CD8-positive, alpha-beta memory T cell (primary cell): ENCODE measurements at regions not wholly inside any gene's neighbourhood (a gene's known extent, or its start where the extent isn't known, plus 50 kb on each side); places are given as distances from the start of the nearest gene placed in this dataset.

Experiments used
- CTCF ChIA-PET: fragments of 350-600 bp; sonication (Branson Sonifier 250); formaldehyde crosslinking; loops from one replicate; lab custom pipeline; 2021; ENCODE audit warnings: antibody characterized with exemption; lab: Charles Lee
- POLR2A ChIA-PET: fragments of 350-600 bp; sonication (Branson Sonifier 250); formaldehyde crosslinking; loops from one replicate; lab custom pipeline; 2021; ENCODE audit warnings: antibody characterized with exemption; lab: Charles Lee
- DNase-seq, 5 donors: peaks; one replicate each; pipeline versions ENCODE4 v3.0.0 to v3.0.0-alpha.2; 2020 to 2022; ENCODE audit warnings: mixed read lengths in 1 of 5
- H3K27ac ChIP-seq: one replicate; pipeline ENCODE4 v1.7.0; 2013; ENCODE audit warnings: low read depth, mild to moderate bottlenecking, low read length, moderate library complexity
- H3K27me3 ChIP-seq: 2 replicates; pipeline ENCODE4 v1.7.0; 2013; ENCODE audit warnings: low read length, mild to moderate bottlenecking; ENCODE audit not compliant: insufficient read depth, poor library complexity, severe bottlenecking
- H3K36me3 ChIP-seq: 2 replicates; pipeline ENCODE4 v1.7.0; 2013; ENCODE audit warnings: mild to moderate bottlenecking, low read length, moderate library complexity; ENCODE audit not compliant: insufficient read depth
- H3K4me1 ChIP-seq: 2 replicates; pipeline ENCODE4 v1.7.0; 2013; ENCODE audit warnings: mild to moderate bottlenecking, low read length, moderate library complexity; ENCODE audit not compliant: insufficient read depth
- H3K4me3 ChIP-seq: 2 replicates; pipeline ENCODE4 v1.7.0; 2013; ENCODE audit warnings: mild to moderate bottlenecking, low read length
- H3K9me3 ChIP-seq: 2 replicates; pipeline ENCODE4 v1.7.0; 2013; ENCODE audit warnings: mild to moderate bottlenecking, low read length
- H3K27ac Mint-ChIP-seq, 8 donors: one replicate each; pipeline ENCODE4 v1.8.0; 2020 to 2021; ENCODE audit warnings: mixed read lengths in 8 of 8, mild to moderate bottlenecking in 6 of 8, inconsistent platforms in 3 of 8, moderate library complexity in 3 of 8
- H3K27me3 Mint-ChIP-seq, 2 donors: one replicate each; pipeline ENCODE4 v1.8.0; 2020 to 2021; ENCODE audit warnings: mixed read lengths in 2 of 2, mild to moderate bottlenecking in 1 of 2, moderate library complexity in 1 of 2
- H3K36me3 Mint-ChIP-seq, 3 donors: one replicate each; pipeline ENCODE4 v1.8.0; 2020 to 2021; ENCODE audit warnings: mixed read lengths in 3 of 3, inconsistent platforms in 1 of 3, mild to moderate bottlenecking in 1 of 3
- H3K4me1 Mint-ChIP-seq, 3 donors: one replicate each; pipeline ENCODE4 v1.8.0; 2020 to 2021; ENCODE audit warnings: mixed read lengths in 3 of 3, inconsistent platforms in 1 of 3, mild to moderate bottlenecking in 1 of 3
- H3K4me3 Mint-ChIP-seq, 7 donors: one replicate each; pipeline ENCODE4 v1.8.0; 2020 to 2021; ENCODE audit warnings: mixed read lengths in 7 of 7, mild to moderate bottlenecking in 6 of 7, moderate library complexity in 4 of 7, inconsistent platforms in 2 of 7
- H3K9me3 Mint-ChIP-seq, 5 donors: one replicate each; pipeline ENCODE4 v1.8.0; 2020 to 2022; ENCODE audit warnings: mixed read lengths in 5 of 5, mild to moderate bottlenecking in 3 of 5, moderate library complexity in 2 of 5, inconsistent platforms in 1 of 5

DNA sequence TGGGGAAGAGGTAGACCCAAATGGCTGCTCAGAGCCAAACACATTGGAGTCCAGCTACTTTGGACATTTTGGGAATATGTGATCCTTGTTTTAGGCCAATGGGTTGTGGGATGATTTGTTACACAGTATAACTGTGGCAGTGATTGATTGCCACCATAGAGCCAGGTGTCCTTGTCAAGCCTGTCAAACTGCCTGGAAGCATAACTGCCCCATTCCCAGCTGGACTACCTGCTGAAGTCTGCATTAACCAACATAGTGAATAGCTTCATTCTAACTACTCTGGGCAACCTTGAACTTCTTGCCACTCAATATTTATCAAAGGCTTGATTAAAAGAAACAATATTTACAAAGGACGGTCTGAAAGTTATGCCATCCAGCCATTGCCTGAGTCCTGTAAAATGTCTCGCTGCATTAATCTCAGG, 164.7 kb downstream of the LINC00237 start:
- H3K27me3 Mint-ChIP-seq = peaks cover 8 to 27% of the 10 kb centered on the region in 2 donors
- H3K36me3 Mint-ChIP-seq = no peaks in the 10 kb centered on the region

DNA sequence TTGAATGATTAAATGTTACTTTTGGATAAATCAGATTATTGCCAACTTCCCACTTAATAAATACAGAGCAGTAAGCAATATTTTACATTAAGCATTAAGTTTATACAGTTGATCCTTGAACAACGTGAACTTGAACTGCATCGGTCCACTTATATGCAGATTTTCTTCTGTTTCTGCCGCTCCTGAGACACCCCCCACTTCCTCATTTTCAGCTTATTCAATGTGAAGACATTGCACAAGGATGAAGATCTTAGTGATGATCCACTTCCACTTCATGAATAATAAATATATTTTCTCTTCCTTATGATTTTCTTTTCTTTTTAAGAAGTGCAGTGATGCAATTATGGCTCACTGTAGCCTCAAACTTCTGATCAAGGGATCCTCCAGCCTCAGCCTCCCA, 167.2 kb downstream of the LINC00237 start:
- H3K9me3 Mint-ChIP-seq = peaks cover 0 to 3% (median 0%) of the 10 kb centered on the region in 5 donors
- no peaks in the 10 kb centered on the region for H3K4me1 ChIP-seq
- H3K4me1 Mint-ChIP-seq = no peaks in the 10 kb centered on the region
- no peak overlapping the region for H3K4me3 ChIP-seq
- no peaks in the 10 kb centered on the region for H3K27me3 ChIP-seq
- no peak overlapping the region for H3K27ac Mint-ChIP-seq
- H3K36me3 ChIP-seq = no peaks in the 10 kb centered on the region
- peaks cover 7 to 17% of the 10 kb centered on the region in 2 donors for H3K27me3 Mint-ChIP-seq
- ChIA-PET POLR2A (no interaction called here), CTCF (no interaction called here)
- no peak overlapping the region for H3K4me3 Mint-ChIP-seq
- H3K27ac ChIP-seq = no peak overlapping the region
- DNase-seq = no peak
- no peaks in the 10 kb centered on the region for H3K36me3 Mint-ChIP-seq
- H3K9me3 ChIP-seq = no peaks in the 10 kb centered on the region

More for the DNA sequence above, 164.7 kb downstream of the LINC00237 start:
- Histone ChIP-seq H3K9me3 (no peaks in the 10 kb centered on the region), H3K36me3 (no peaks in the 10 kb centered on the region), H3K27me3 (no peaks in the 10 kb centered on the region), H3K4me3 (no peak overlapping the region), H3K4me1 (no peaks in the 10 kb centered on the region), H3K27ac (no peak overlapping the region)
- Mint-ChIP-seq H3K4me3 (no peak overlapping the region), H3K27ac (no peak overlapping the region), H3K9me3 (peaks cover 0 to 10% (median 3%) of the 10 kb centered on the region in 5 donors), H3K4me1 (no peaks in the 10 kb centered on the region)
- CTCF ChIA-PET = no interaction called here
- POLR2A ChIA-PET = no interaction called here
- DNase-seq = no peak

DNA sequence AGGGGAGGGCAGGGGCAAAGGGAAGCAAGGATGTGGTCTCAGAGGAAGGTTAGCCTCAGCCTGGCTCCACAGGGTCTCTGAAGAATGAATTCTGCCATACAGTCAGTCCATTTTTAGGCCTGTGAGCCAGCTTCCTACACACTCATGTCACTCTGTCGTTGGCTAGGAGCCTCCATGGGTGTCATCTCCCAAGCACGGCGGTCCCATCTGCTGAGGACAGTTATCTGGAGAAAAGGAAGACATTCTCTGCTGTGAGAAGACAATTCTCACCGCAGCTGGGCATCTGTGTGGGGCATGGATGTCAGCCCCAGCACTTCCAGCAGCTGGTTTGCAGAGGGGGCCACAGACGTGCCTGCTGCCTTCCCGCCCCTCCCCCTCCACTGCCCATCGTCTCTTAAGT, 167.6 kb downstream of the LINC00237 start:
- Histone ChIP-seq H3K27ac (no peak overlapping the region), H3K4me3 (no peak overlapping the region), H3K9me3 (no peaks in the 10 kb centered on the region), H3K36me3 (no peaks in the 10 kb centered on the region), H3K27me3 (no peaks in the 10 kb centered on the region), H3K4me1 (no peaks in the 10 kb centered on the region)
- peaks cover 0 to 3% (median 0%) of the 10 kb centered on the region in 5 donors for H3K9me3 Mint-ChIP-seq
- ChIA-PET CTCF (no interaction called here), POLR2A (no interaction called here)
- no peak for DNase-seq
- no peaks in the 10 kb centered on the region for H3K4me1 Mint-ChIP-seq
- no peak overlapping the region for H3K27ac Mint-ChIP-seq
- H3K4me3 Mint-ChIP-seq = no peak overlapping the region
- no peaks in the 10 kb centered on the region for H3K36me3 Mint-ChIP-seq
- H3K27me3 Mint-ChIP-seq = peaks cover 7 to 20% of the 10 kb centered on the region in 2 donors

DNA sequence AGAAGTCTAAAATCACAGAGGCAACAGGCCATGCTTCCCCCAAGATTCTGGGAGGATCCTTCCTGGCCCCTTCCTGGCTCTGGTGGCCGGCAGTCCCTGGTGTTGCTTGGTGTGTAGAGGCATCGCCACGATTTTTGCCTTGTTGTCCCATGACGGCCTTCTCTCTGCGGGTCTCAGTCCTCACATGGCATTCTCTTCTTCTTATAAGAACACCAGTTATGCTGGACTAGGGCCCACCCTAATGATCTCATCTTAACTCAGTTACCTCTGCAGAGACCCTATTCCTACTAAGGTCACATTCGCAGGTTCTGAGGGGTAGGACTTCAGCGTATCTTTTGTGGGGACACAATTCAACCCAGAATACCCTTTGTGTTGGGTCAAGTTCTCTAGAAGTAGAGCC, 168.0 kb downstream of the LINC00237 start:
- Mint-ChIP-seq H3K9me3 (peaks cover 0 to 3% (median 0%) of the 10 kb centered on the region in 5 donors), H3K4me3 (no peak overlapping the region), H3K27me3 (peaks cover 7 to 17% of the 10 kb centered on the region in 2 donors), H3K4me1 (no peaks in the 10 kb centered on the region), H3K27ac (no peak overlapping the region), H3K36me3 (no peaks in the 10 kb centered on the region)
- Histone ChIP-seq H3K4me3 (no peak overlapping the region), H3K9me3 (no peaks in the 10 kb centered on the region), H3K27me3 (no peaks in the 10 kb centered on the region), H3K27ac (no peak overlapping the region), H3K4me1 (no peaks in the 10 kb centered on the region), H3K36me3 (no peaks in the 10 kb centered on the region)
- CTCF ChIA-PET = no interaction called here
- POLR2A ChIA-PET = no interaction called here
- DNase-seq = no peak

DNA sequence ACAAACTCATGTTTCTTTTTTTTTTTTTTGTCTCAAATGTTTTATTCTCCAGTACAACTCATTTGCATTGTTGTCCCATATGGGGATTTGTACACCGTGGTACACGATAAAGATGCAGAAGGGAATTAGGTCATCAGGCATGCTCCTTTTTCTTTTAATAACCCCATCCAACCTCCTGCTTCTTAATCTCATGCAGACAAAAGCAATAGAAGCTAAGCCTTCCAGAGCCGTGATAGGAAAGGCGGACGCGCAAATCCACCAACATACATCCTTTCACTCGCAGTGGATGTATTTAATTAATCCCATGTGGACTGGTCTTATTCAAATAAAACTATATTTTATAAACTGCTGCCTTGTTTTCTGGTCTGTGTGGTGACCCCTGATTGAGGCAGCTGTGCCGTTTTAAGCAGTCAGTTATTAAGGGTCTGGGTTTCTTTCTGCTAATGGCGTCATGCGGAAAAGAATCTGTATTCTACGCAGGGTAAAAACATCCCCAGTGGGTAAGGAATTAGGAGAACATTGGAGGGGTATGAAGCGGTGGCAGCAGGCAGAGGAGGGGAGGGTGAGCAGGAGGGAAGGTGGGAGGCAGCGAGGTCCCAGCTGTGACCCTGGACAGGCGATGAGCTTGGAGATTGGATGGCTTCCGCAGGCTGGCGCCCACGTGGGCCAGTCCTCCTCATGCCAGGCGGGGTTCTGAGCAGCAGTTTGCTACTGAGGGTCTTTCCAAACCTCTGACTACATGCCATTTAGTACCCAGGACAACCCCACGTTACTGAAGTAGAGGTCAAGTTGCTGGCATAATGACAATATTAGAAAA, 172.8 kb downstream of the LINC00237 start:
- H3K36me3 ChIP-seq = no peaks in the 10 kb centered on the region
- DNase-seq = no peak
- no peaks in the 10 kb centered on the region for H3K27me3 ChIP-seq
- H3K27ac ChIP-seq = no peak overlapping the region
- ChIA-PET POLR2A (no interaction called here), CTCF (no interaction called here)
- peaks cover 7 to 9% of the 10 kb centered on the region in 2 donors for H3K27me3 Mint-ChIP-seq
- no peak overlapping the region for H3K27ac Mint-ChIP-seq
- H3K9me3 Mint-ChIP-seq = no peaks in the 10 kb centered on the region
- H3K4me3 Mint-ChIP-seq = no peak overlapping the region
- H3K9me3 ChIP-seq = no peaks in the 10 kb centered on the region
- no peaks in the 10 kb centered on the region for H3K36me3 Mint-ChIP-seq
- H3K4me3 ChIP-seq = no peak overlapping the region
- H3K4me1 ChIP-seq = no peaks in the 10 kb centered on the region
- H3K4me1 Mint-ChIP-seq = no peaks in the 10 kb centered on the region

DNA sequence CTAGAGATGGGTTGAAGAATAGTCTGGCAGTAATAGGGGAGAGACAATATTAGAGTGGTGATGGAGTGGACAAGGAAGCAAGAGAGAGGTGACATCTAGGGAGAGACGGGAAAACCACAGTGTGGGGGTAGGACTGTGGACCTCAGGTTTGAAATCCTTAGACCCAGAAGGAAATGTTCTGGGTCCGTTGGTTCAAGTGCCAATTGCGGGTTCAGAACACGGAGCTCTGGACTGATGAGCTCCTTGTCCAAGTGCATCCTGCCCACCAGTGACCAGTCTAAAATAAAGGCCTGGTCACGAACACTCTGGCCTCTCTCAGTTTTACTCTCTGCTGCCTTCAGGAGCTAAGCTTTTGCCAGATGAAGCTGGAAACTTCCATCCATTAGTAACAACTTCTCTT, 174.0 kb downstream of the LINC00237 start:
- no peak for DNase-seq
- Histone ChIP-seq H3K27me3 (no peaks in the 10 kb centered on the region), H3K36me3 (no peaks in the 10 kb centered on the region), H3K4me3 (no peak overlapping the region), H3K4me1 (no peaks in the 10 kb centered on the region), H3K9me3 (no peaks in the 10 kb centered on the region), H3K27ac (no peak overlapping the region)
- Mint-ChIP-seq H3K27ac (no peak overlapping the region), H3K9me3 (no peaks in the 10 kb centered on the region), H3K4me1 (no peaks in the 10 kb centered on the region), H3K36me3 (no peaks in the 10 kb centered on the region), H3K4me3 (no peak overlapping the region), H3K27me3 (peaks cover 7 to 9% of the 10 kb centered on the region in 2 donors)
- POLR2A ChIA-PET = no interaction called here
- CTCF ChIA-PET = no interaction called here

DNA sequence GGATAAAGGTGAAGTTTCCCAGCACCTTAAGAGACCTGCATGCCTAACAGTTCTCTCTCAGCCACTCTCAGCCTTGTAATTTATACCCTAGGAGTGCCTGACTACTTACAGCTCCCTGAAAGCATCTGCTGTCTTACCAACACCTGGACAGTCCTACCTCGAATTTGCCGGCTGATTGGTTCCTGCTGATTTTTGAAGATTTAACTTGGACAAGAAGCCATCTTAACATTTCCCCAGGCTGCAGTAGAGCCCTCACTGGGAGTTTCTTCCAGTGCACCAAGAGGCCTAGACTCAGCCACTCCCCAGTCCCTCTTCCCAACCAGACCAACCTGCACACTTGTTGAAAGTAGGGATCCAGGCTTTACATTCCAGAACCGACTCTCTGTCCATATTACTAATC, 174.5 kb downstream of the LINC00237 start:
- no peaks in the 10 kb centered on the region for H3K4me1 ChIP-seq
- no peak for DNase-seq
- no peaks in the 10 kb centered on the region for H3K9me3 Mint-ChIP-seq
- ChIA-PET CTCF (no interaction called here), POLR2A (no interaction called here)
- no peaks in the 10 kb centered on the region for H3K4me1 Mint-ChIP-seq
- no peaks in the 10 kb centered on the region for H3K36me3 Mint-ChIP-seq
- no peaks in the 10 kb centered on the region for H3K36me3 ChIP-seq
- peaks cover 7 to 9% of the 10 kb centered on the region in 2 donors for H3K27me3 Mint-ChIP-seq
- H3K27me3 ChIP-seq = no peaks in the 10 kb centered on the region
- H3K9me3 ChIP-seq = no peaks in the 10 kb centered on the region
- no peak overlapping the region for H3K27ac ChIP-seq
- H3K4me3 Mint-ChIP-seq = no peak overlapping the region
- no peak overlapping the region for H3K27ac Mint-ChIP-seq
- H3K4me3 ChIP-seq = no peak overlapping the region

DNA sequence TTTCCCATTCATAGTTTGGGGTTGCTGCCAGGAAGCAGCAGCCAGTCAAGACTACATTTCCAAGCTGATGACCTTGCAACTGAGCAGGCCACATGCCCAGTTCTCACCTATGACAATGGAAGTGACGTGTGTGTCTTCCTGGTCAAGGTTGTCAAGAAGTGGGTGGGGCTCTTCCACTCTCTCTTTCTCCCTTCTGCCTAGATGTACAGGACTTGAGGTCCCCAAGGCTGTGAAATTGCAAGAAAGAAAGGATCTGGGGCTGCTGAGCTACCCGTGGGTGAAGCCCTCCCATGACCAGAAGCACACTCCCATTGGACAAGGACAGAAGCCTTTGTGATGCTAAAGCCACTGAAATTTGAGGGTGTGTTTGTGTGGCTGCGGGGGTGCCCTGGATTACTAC, 175.1 kb downstream of the LINC00237 start:
- no peak overlapping the region for H3K27ac Mint-ChIP-seq
- peaks cover 7 to 9% of the 10 kb centered on the region in 2 donors for H3K27me3 Mint-ChIP-seq
- H3K4me3 Mint-ChIP-seq = no peak overlapping the region
- Histone ChIP-seq H3K27me3 (no peaks in the 10 kb centered on the region), H3K27ac (no peak overlapping the region), H3K36me3 (no peaks in the 10 kb centered on the region), H3K4me1 (no peaks in the 10 kb centered on the region), H3K4me3 (no peak overlapping the region), H3K9me3 (no peaks in the 10 kb centered on the region)
- H3K4me1 Mint-ChIP-seq = no peaks in the 10 kb centered on the region
- POLR2A ChIA-PET = no interaction called here
- H3K9me3 Mint-ChIP-seq = no peaks in the 10 kb centered on the region
- H3K36me3 Mint-ChIP-seq = no peaks in the 10 kb centered on the region
- no peak for DNase-seq
- CTCF ChIA-PET = no interaction called here
